Stimulated activated CD4-positive, alpha-beta T cell treated with anti-CD3 and anti-CD28 coated beads, Interleukin-12 subunit alpha, Interleukin-12 subunit beta, amount 100 ng/mL, for 48 hours (primary cell): ENCODE measurements at regions not wholly inside any gene's neighbourhood (a gene's known extent, or its start where the extent isn't known, plus 50 kb on each side); places are given as distances from the start of the nearest gene placed in this dataset.

Source experiments
- DNase-seq, 3 donors: peaks; one replicate each; pipeline ENCODE4 v3.0.0-alpha.2; 2020; ENCODE audit warnings: low read depth in 2 of 3, low spot score in 1 of 3

- no peak for DNase-seq
Measured at GRCh38 chr13:70911286-70911685, 803.0 kb upstream of the KLHL1 start.

- no peak for DNase-seq
Measured at GRCh38 chr13:70908795-70909194, 800.5 kb upstream of the KLHL1 start.

- DNase-seq = no peak
Measured at GRCh38 chr13:70905035-70905434, 796.8 kb upstream of the KLHL1 start.

GRCh38 chr13:70896136-70896535 is 787.9 kb upstream of the KLHL1 start:
- DNase-seq = no peak

GRCh38 chr13:70895599-70895998 is 787.3 kb upstream of the KLHL1 start:
- DNase-seq = no peak

- DNase-seq = no peak
Measured at GRCh38 chr13:70894258-70894657, 786.0 kb upstream of the KLHL1 start.

- no peak for DNase-seq
Measured at GRCh38 chr13:70893832-70894231, 785.6 kb upstream of the KLHL1 start.

GRCh38 chr13:70890289-70890688 is 782.0 kb upstream of the KLHL1 start:
- DNase-seq = no peak

- DNase-seq = no peak
Measured at GRCh38 chr13:70889163-70889562, 780.9 kb upstream of the KLHL1 start.

- DNase-seq = no peak
Measured at GRCh38 chr13:70884196-70884595, 775.9 kb upstream of the KLHL1 start.

- DNase-seq = no peak
Measured at GRCh38 chr13:70874636-70875035, 766.4 kb upstream of the KLHL1 start.

- DNase-seq = no peak
Measured at GRCh38 chr13:70864731-70865130, 756.5 kb upstream of the KLHL1 start.

- DNase-seq = no peak
Measured at GRCh38 chr13:70856711-70857110, 748.5 kb upstream of the KLHL1 start.

GRCh38 chr13:70856025-70856424 is 747.8 kb upstream of the KLHL1 start:
- no peak for DNase-seq

GRCh38 chr13:70849222-70849621 is 741.0 kb upstream of the KLHL1 start:
- no peak for DNase-seq

GRCh38 chr13:70844391-70845108 is 736.3 kb upstream of the KLHL1 start:
- DNase-seq = no peak

GRCh38 chr13:70842062-70842644 is 733.9 kb upstream of the KLHL1 start:
- DNase-seq = no peak

- DNase-seq = no peak
Measured at GRCh38 chr13:70841240-70842061, 733.2 kb upstream of the KLHL1 start.

GRCh38 chr13:70835371-70835770 is 727.1 kb upstream of the KLHL1 start:
- DNase-seq = no peak

GRCh38 chr13:70829748-70830147 is 721.5 kb upstream of the KLHL1 start:
- no peak for DNase-seq

GRCh38 chr13:70817576-70817975 is 709.3 kb upstream of the KLHL1 start:
- no peak for DNase-seq

- no peak for DNase-seq
Measured at GRCh38 chr13:70816853-70817252, 708.6 kb upstream of the KLHL1 start.
